DOHH2 (cell line): ENCODE measurements at regions not wholly inside any gene's neighbourhood (a gene's known extent, or its start where the extent isn't known, plus 50 kb on each side); places are given as distances from the start of the nearest gene placed in this dataset.

Experiments
- EZH2phosphoT487 ChIP-seq: fragments of 200-600 bp; sonication (generic); IDR thresholded peaks from 2 replicates; pipeline ENCODE4 v1.6.1; 2017; ENCODE audit warnings: borderline replicate concordance, mild to moderate bottlenecking, antibody characterized with exemption, low read length, moderate library complexity, mixed read lengths
- TF ChIP-seq, protein P1 (sequence below): fragments of 200-600 bp; sonication (generic); IDR thresholded peaks from one replicate; pipeline ENCODE4 v1.5.1; 2014; ENCODE audit warnings: antibody characterized with exemption, mild to moderate bottlenecking, low read depth, low read length; ENCODE audit not compliant: poor library complexity, severe bottlenecking

DNA sequence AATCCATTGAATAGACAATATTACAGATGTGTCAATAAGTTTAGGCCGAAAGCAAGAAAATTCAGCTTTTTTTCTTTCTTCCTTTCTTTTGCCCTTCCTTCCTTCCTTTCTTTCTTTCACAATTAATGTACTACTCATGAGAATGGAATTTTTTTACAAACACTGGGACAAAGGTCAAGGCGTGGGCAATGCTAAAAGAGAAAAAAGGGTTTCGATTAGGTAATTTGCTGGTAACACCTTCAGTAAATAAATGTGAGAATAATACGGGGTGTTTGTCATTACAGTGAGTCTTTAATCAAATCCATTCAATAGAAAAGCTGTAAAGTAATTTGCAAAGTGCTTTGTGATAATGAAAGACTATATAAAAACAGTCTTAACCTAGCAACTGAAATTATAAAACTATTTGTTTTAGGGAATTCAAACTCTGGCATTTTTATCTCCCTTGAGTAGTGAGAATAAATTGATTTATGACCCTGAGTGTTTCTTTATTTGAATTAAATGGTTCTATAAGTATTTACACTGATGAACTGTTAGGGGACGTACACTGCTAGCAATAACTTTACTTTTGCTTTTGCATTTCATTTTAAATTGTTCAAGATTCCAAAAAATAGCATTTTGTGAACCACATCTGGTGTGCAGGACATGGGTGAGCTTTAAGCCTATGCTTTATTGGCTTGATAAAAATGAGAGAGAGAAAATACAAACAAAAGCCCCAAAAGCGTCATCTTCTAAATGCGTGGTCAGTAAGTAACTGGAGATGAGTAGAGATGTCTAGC is 104.2 kb upstream of the THRB start:
- TF ChIP-seq, protein P1, sequence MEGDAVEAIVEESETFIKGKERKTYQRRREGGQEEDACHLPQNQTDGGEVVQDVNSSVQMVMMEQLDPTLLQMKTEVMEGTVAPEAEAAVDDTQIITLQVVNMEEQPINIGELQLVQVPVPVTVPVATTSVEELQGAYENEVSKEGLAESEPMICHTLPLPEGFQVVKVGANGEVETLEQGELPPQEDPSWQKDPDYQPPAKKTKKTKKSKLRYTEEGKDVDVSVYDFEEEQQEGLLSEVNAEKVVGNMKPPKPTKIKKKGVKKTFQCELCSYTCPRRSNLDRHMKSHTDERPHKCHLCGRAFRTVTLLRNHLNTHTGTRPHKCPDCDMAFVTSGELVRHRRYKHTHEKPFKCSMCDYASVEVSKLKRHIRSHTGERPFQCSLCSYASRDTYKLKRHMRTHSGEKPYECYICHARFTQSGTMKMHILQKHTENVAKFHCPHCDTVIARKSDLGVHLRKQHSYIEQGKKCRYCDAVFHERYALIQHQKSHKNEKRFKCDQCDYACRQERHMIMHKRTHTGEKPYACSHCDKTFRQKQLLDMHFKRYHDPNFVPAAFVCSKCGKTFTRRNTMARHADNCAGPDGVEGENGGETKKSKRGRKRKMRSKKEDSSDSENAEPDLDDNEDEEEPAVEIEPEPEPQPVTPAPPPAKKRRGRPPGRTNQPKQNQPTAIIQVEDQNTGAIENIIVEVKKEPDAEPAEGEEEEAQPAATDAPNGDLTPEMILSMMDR, result no peak
- no peak for TF ChIP-seq EZH2phosphoT487
